HEK293 (cell line): ENCODE measurements at regions not wholly inside any gene's neighbourhood (a gene's known extent, or its start where the extent isn't known, plus 50 kb on each side); places are given as distances from the start of the nearest gene placed in this dataset.

ENCODE experiments used
- CTCF ChIA-PET: fragments of 350-600 bp; formaldehyde crosslinking; extraction: SDS; loops from one replicate; lab custom pipeline; 2021; ENCODE audit warnings: antibody characterized with exemption; lab: Yijun Ruan, JAX
- POLR2A ChIA-PET: fragments of 300-600 bp; formaldehyde crosslinking; extraction: SDS; loops from one replicate; lab custom pipeline; 2020; ENCODE audit warnings: antibody characterized with exemption, inconsistent platforms; lab: Yijun Ruan, JAX
- H3K27ac ChIP-seq: fragments of 200-500 bp; sonication (Bioruptor generic); 2 replicates; pipeline ENCODE4 v1.5.1; 2014; ENCODE audit warnings: low read depth, low read length, control low read depth, inconsistent platforms; ENCODE audit errors: extremely low read depth
- H3K36me3 ChIP-seq, 2 experiments: fragments of 200-500 bp in 1 of 2; sonication (Bioruptor generic) in 1 of 2; 1 replicate in 1 of 2; 2 replicates in 1 of 2; pipeline ENCODE4 v1.5.1; 2014 to 2017; ENCODE audit warnings: inconsistent platforms in 2 of 2, low read length in 2 of 2; ENCODE audit not compliant: control insufficient read depth in 2 of 2, insufficient read depth in 1 of 2
- H3K4me1 ChIP-seq: fragments of 200-500 bp; sonication (Bioruptor generic); 2 replicates; pipeline ENCODE4 v1.5.1; 2014; ENCODE audit warnings: mild to moderate bottlenecking, low read length, inconsistent platforms; ENCODE audit not compliant: control insufficient read depth, insufficient read depth
- H3K4me3 ChIP-seq: 2 replicates; pipeline ENCODE4 v1.5.1; 2011; ENCODE audit warnings: low read depth, mild to moderate bottlenecking, control low read depth, low read length, moderate library complexity
- H3K9me3 ChIP-seq: fragments of 200-500 bp; sonication (Bioruptor generic); 2 replicates; pipeline ENCODE4 v1.5.1; 2014; ENCODE audit warnings: low read depth, low read length, inconsistent platforms; ENCODE audit not compliant: control insufficient read depth, insufficient read depth
- BCL6B ChIP-seq: fragments of 450-650 bp; formaldehyde crosslinking; IDR thresholded peaks from 2 replicates; pipeline ENCODE4 v1.5.1; 2017; ENCODE audit warnings: missing biosample characterization, missing genetic modification characterization
- HOXC10 ChIP-seq: sonication (generic); formaldehyde crosslinking; IDR thresholded peaks from 2 replicates; pipeline ENCODE4 v1.8.1; 2023; ENCODE audit warnings: mild to moderate bottlenecking, missing genetic modification reagents
- IKZF3 ChIP-seq: fragments of 450-650 bp; IDR thresholded peaks from 2 replicates; pipeline ENCODE4 v1.5.0; 2018; ENCODE audit warnings: missing biosample characterization, mild to moderate bottlenecking, missing genetic modification characterization, moderate library complexity
- KLF7 ChIP-seq: fragments of 450-650 bp; formaldehyde crosslinking; IDR thresholded peaks from 2 replicates; pipeline ENCODE4 v1.5.1; 2016; ENCODE audit warnings: missing biosample characterization, missing genetic modification characterization, borderline replicate concordance
- OVOL3 ChIP-seq: fragments of 450-650 bp; formaldehyde crosslinking; IDR thresholded peaks from 2 replicates; pipeline ENCODE4 v1.5.1; 2016; ENCODE audit warnings: missing biosample characterization, missing genetic modification characterization
- ZBTB6 ChIP-seq: fragments of 450-650 bp; formaldehyde crosslinking; IDR thresholded peaks from 2 replicates; pipeline ENCODE4 v1.5.1; 2017; ENCODE audit warnings: missing biosample characterization, missing genetic modification characterization
- ZNF10 ChIP-seq: fragments of 450-650 bp; formaldehyde crosslinking; IDR thresholded peaks from 2 replicates; pipeline ENCODE4 v1.5.1; 2017; ENCODE audit warnings: missing biosample characterization, missing genetic modification characterization
- ZNF121 ChIP-seq: fragments of 450-650 bp; formaldehyde crosslinking; IDR thresholded peaks from 2 replicates; pipeline ENCODE4 v1.5.1; 2016; ENCODE audit warnings: missing biosample characterization, missing genetic modification characterization
- ZNF138 ChIP-seq: fragments of 450-650 bp; formaldehyde crosslinking; IDR thresholded peaks from 2 replicates; pipeline ENCODE4 v1.5.1; 2016; ENCODE audit warnings: missing biosample characterization, missing genetic modification characterization, borderline replicate concordance
- ZNF169 ChIP-seq: fragments of 450-650 bp; formaldehyde crosslinking; IDR thresholded peaks from 2 replicates; pipeline ENCODE4 v1.5.1; 2016; ENCODE audit warnings: missing biosample characterization, missing genetic modification characterization
- ZNF274 ChIP-seq, 2 experiments: fragments of 200-500 bp in 1 of 2; fragments of 450-650 bp in 1 of 2; sonication (Bioruptor generic) in 1 of 2; formaldehyde crosslinking in 1 of 2; IDR thresholded peaks; 2 replicates each; pipeline versions ENCODE4 v1.5.1 to v1.6.1; 2014 to 2016; ENCODE audit warnings: borderline replicate concordance in 1 of 2, inconsistent platforms in 1 of 2, low read length in 1 of 2, missing biosample characterization in 1 of 2, missing genetic modification characterization in 1 of 2
- ZNF311 ChIP-seq: fragments of 450-650 bp; formaldehyde crosslinking; IDR thresholded peaks from 2 replicates; pipeline ENCODE4 v1.5.1; 2017; ENCODE audit warnings: missing biosample characterization, missing genetic modification characterization, borderline replicate concordance
- ZNF473 ChIP-seq: fragments of 450-650 bp; formaldehyde crosslinking; IDR thresholded peaks from 2 replicates; pipeline ENCODE4 v1.5.1; 2017; ENCODE audit warnings: missing biosample characterization, missing genetic modification characterization
- ZNF544 ChIP-seq: fragments of 450-650 bp; formaldehyde crosslinking; IDR thresholded peaks from 2 replicates; pipeline ENCODE4 v1.5.0; 2017; ENCODE audit warnings: missing biosample characterization, missing genetic modification characterization
- ZNF626 ChIP-seq: fragments of 450-650 bp; sonication (Bioruptor Pico); formaldehyde crosslinking; IDR thresholded peaks from 2 replicates; pipeline ENCODE4 v1.5.1; 2018; ENCODE audit warnings: missing biosample characterization, missing genetic modification characterization, inconsistent platforms
- ZNF677 ChIP-seq: fragments of 450-650 bp; IDR thresholded peaks from 2 replicates; pipeline ENCODE4 v1.5.0; 2018; ENCODE audit warnings: missing biosample characterization, mild to moderate bottlenecking, missing genetic modification characterization, moderate library complexity
- TF ChIP-seq, protein P1 (sequence below): fragments of 450-650 bp; formaldehyde crosslinking; IDR thresholded peaks from 2 replicates; pipeline ENCODE4 v1.5.1; 2016; ENCODE audit warnings: missing biosample characterization, missing genetic modification characterization
- TF ChIP-seq, protein P2 (sequence below): fragments of 450-650 bp; formaldehyde crosslinking; IDR thresholded peaks from 2 replicates; pipeline ENCODE4 v1.5.1; 2016; ENCODE audit warnings: missing biosample characterization, missing genetic modification characterization, borderline replicate concordance
- TF ChIP-seq, protein P3 (sequence below): fragments of 450-650 bp; formaldehyde crosslinking; IDR thresholded peaks from 2 replicates; pipeline ENCODE4 v1.5.1; 2016; ENCODE audit warnings: missing biosample characterization, missing genetic modification characterization

- no peak overlapping the region for H3K27ac ChIP-seq
- no peak overlapping the region for H3K4me3 ChIP-seq
- no peaks in the 10 kb centered on the region for H3K4me1 ChIP-seq
- no peaks in the 10 kb centered on the region for H3K36me3 ChIP-seq
- no peak for TF ChIP-seq ZNF138 (tag by site-specific recombination)
- TF ChIP-seq, protein P1, sequence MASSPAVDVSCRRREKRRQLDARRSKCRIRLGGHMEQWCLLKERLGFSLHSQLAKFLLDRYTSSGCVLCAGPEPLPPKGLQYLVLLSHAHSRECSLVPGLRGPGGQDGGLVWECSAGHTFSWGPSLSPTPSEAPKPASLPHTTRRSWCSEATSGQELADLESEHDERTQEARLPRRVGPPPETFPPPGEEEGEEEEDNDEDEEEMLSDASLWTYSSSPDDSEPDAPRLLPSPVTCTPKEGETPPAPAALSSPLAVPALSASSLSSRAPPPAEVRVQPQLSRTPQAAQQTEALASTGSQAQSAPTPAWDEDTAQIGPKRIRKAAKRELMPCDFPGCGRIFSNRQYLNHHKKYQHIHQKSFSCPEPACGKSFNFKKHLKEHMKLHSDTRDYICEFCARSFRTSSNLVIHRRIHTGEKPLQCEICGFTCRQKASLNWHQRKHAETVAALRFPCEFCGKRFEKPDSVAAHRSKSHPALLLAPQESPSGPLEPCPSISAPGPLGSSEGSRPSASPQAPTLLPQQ (tag by site-specific recombination): no peak
- no peak for TF ChIP-seq ZNF311 (tag by site-specific recombination)
- no peak for TF ChIP-seq ZNF169 (tag by site-specific recombination)
- TF ChIP-seq ZNF626 (tag by site-specific recombination): no peak
- TF ChIP-seq ZNF10 (tag by site-specific recombination): no peak
- no peak for TF ChIP-seq OVOL3 (tag by site-specific recombination)
- TF ChIP-seq ZNF473 (tag by site-specific recombination): no peak
- TF ChIP-seq ZNF121 (tag by site-specific recombination): no peak
- TF ChIP-seq KLF7 (tag by site-specific recombination): no peak
- no peak for TF ChIP-seq HOXC10 (CRISPR knock-in tag)
- TF ChIP-seq, protein P2, sequence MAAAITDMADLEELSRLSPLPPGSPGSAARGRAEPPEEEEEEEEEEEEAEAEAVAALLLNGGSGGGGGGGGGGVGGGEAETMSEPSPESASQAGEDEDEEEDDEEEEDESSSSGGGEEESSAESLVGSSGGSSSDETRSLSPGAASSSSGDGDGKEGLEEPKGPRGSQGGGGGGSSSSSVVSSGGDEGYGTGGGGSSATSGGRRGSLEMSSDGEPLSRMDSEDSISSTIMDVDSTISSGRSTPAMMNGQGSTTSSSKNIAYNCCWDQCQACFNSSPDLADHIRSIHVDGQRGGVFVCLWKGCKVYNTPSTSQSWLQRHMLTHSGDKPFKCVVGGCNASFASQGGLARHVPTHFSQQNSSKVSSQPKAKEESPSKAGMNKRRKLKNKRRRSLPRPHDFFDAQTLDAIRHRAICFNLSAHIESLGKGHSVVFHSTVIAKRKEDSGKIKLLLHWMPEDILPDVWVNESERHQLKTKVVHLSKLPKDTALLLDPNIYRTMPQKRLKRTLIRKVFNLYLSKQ (tag by site-specific recombination): no peak
- no peak for TF ChIP-seq IKZF3
- no peak for TF ChIP-seq ZNF677 (tag by site-specific recombination)
- TF ChIP-seq ZNF274 (IDR thresholded peaks at IDR 0.05; ENCODE audit: low read length): no peak
- no peak for TF ChIP-seq ZNF274 (tag by site-specific recombination; IDR thresholded peaks at IDR 0.05; ENCODE audit: borderline replicate concordance)
- TF ChIP-seq ZBTB6 (tag by site-specific recombination): no peak
- TF ChIP-seq, protein P3, sequence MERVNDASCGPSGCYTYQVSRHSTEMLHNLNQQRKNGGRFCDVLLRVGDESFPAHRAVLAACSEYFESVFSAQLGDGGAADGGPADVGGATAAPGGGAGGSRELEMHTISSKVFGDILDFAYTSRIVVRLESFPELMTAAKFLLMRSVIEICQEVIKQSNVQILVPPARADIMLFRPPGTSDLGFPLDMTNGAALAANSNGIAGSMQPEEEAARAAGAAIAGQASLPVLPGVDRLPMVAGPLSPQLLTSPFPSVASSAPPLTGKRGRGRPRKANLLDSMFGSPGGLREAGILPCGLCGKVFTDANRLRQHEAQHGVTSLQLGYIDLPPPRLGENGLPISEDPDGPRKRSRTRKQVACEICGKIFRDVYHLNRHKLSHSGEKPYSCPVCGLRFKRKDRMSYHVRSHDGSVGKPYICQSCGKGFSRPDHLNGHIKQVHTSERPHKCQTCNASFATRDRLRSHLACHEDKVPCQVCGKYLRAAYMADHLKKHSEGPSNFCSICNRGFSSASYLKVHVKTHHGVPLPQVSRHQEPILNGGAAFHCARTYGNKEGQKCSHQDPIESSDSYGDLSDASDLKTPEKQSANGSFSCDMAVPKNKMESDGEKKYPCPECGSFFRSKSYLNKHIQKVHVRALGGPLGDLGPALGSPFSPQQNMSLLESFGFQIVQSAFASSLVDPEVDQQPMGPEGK (tag by site-specific recombination): no peak
- no peak for TF ChIP-seq BCL6B (tag by site-specific recombination)
- no peak for TF ChIP-seq ZNF544 (tag by site-specific recombination)
- ChIA-PET CTCF (no interaction called here), POLR2A (no interaction called here)
- H3K9me3 ChIP-seq: no peaks in the 10 kb centered on the region
Measured at GRCh38 chr4:110753466-110753865, 130.6 kb upstream of the PITX2 start.
